Ovary (tissue), 3 donors: ENCODE measurements at regions not wholly inside any gene's neighbourhood (a gene's known extent, or its start where the extent isn't known, plus 50 kb on each side); places are given as distances from the start of the nearest gene placed in this dataset.

Experiments
- CTCF ChIP-seq, 3 donors: fragments of 450-650 bp in 2 of 3; fragments of 200-600 bp in 1 of 3; IDR thresholded peaks; one replicate each; pipeline versions ENCODE4 v1.5.1 to v1.8.0; 2016 to 2022; ENCODE audit warnings: antibody characterized with exemption in 3 of 3, mild to moderate bottlenecking in 1 of 3
- POLR2A ChIP-seq: fragments of 450-650 bp; IDR thresholded peaks from one replicate; pipeline ENCODE4 v1.6.1; 2017; ENCODE audit warnings: antibody characterized with exemption, mild to moderate bottlenecking, moderate library complexity
- donor health status: DM: no; HTN: no; CAD: no.

GRCh38 chr12:17975239-17975638, 114.8 kb downstream of the RERGL start:
- TF ChIP-seq CTCF (IDR thresholded peaks at IDR 0.05) (no peak), POLR2A (no peak)
